Calu3 (cell line): ENCODE measurements at regions not wholly inside any gene's neighbourhood (a gene's known extent, or its start where the extent isn't known, plus 50 kb on each side); places are given as distances from the start of the nearest gene placed in this dataset.

Experiments used
- BruUV-seq: library from RNA; stranded (reverse); fragments of 400-500 nt; replicated peaks from 2 replicates; lab custom pipeline; 2021; lab: Mats Ljungman, UMichigan
- CTCF ChIA-PET: fragments of 300-600 bp; sonication (Branson Sonifier 250); formaldehyde crosslinking; loops from one replicate; lab custom pipeline; 2022; ENCODE audit warnings: antibody characterized with exemption; lab: Charles Lee
- DNase-seq: peaks from one replicate; pipeline ENCODE4 v3.0.0; 2022
- H3K27ac Mint-ChIP-seq: one replicate; pipeline ENCODE4 v1.8.0; 2022; ENCODE audit warnings: mixed read lengths; ENCODE audit not compliant: unreplicated experiment
- H3K27me3 Mint-ChIP-seq: one replicate; pipeline ENCODE4 v1.8.0; 2022; ENCODE audit warnings: mixed read lengths; ENCODE audit not compliant: unreplicated experiment
- H3K36me3 Mint-ChIP-seq: one replicate; pipeline ENCODE4 v1.8.0; 2022; ENCODE audit warnings: mild to moderate bottlenecking, moderate library complexity, mixed read lengths; ENCODE audit not compliant: insufficient read depth, unreplicated experiment
- H3K4me1 Mint-ChIP-seq: one replicate; pipeline ENCODE4 v1.8.0; 2022; ENCODE audit warnings: mild to moderate bottlenecking, low read depth, mixed read lengths; ENCODE audit not compliant: unreplicated experiment
- H3K4me3 Mint-ChIP-seq: one replicate; pipeline ENCODE4 v1.8.0; 2022; ENCODE audit warnings: mild to moderate bottlenecking, low read depth, moderate library complexity, mixed read lengths; ENCODE audit not compliant: unreplicated experiment
- H3K9me3 Mint-ChIP-seq: one replicate; pipeline ENCODE4 v1.8.0; 2022; ENCODE audit warnings: low read depth, mixed read lengths; ENCODE audit not compliant: unreplicated experiment
- CTCF ChIP-seq: fragments of 200-600 bp; IDR thresholded peaks from one replicate; pipeline ENCODE4 v1.8.0; 2022; ENCODE audit warnings: antibody characterized with exemption; ENCODE audit not compliant: unreplicated experiment
- intact Hi-C: fragments of 100-400 bp; cut with micrococcal nuclease; formaldehyde crosslinking; loops from one replicate; pipeline ENCODE4 v1.10.0; 2022; ENCODE audit not compliant: unreplicated experiment

- no peak for TF ChIP-seq CTCF
- intact Hi-C loops = no loop called here
- no peak overlapping the region for H3K27ac Mint-ChIP-seq
- no peaks in the 10 kb centered on the region for H3K27me3 Mint-ChIP-seq
- H3K9me3 Mint-ChIP-seq = peaks cover 10% of the 10 kb centered on the region
- DNase-seq = no peak
- no peak overlapping the region for H3K4me3 Mint-ChIP-seq
- no peaks in the 10 kb centered on the region for H3K4me1 Mint-ChIP-seq
- CTCF ChIA-PET = no interaction called here
- BruUV-seq = no TSS peak
- no peaks in the 10 kb centered on the region for H3K36me3 Mint-ChIP-seq
Observed at GRCh38 chr3:75983609-75984290, 198.4 kb upstream of the ZNF717 start.

- BruUV-seq = no TSS peak
- CTCF ChIA-PET = no interaction called here
- no peak for DNase-seq
- no peak overlapping the region for H3K4me3 Mint-ChIP-seq
- no peak for TF ChIP-seq CTCF
- peaks cover 10% of the 10 kb centered on the region for H3K9me3 Mint-ChIP-seq
- H3K27me3 Mint-ChIP-seq = no peaks in the 10 kb centered on the region
- no peaks in the 10 kb centered on the region for H3K4me1 Mint-ChIP-seq
- H3K36me3 Mint-ChIP-seq = no peaks in the 10 kb centered on the region
- no peak overlapping the region for H3K27ac Mint-ChIP-seq
- intact Hi-C loops = no loop called here
Observed at GRCh38 chr3:75985432-75985831, 200.1 kb upstream of the ZNF717 start.

- DNase-seq = no peak
- Mint-ChIP-seq H3K4me1 (no peaks in the 10 kb centered on the region), H3K27me3 (no peaks in the 10 kb centered on the region), H3K9me3 (peaks cover 3% of the 10 kb centered on the region), H3K4me3 (no peak overlapping the region), H3K36me3 (no peaks in the 10 kb centered on the region), H3K27ac (no peak overlapping the region)
- CTCF ChIA-PET = no interaction called here
- intact Hi-C loops = no loop called here
- no TSS peak for BruUV-seq
- TF ChIP-seq CTCF = no peak
Observed at GRCh38 chr3:76010252-76010651, 224.9 kb upstream of the ZNF717 start.

DNA sequence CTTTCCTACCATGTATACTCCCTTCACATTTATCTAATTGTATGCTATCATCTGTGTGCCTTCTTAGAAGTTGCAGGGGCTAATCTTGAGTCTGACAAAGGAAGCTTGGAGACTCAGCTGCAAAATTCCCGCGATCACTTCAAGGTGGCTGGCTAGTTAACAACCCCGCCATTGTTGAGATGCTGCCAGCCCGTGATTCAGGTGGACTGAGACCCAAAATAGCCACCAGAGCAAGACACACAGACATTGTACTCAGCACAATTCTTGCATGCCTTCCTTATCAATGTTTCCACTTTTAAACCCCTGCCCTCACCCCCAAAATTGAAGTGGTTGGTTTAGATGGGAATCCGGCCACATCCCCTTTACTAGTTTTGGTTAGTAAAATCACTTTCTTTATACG lies 225.8 kb upstream of the ZNF717 start:
- DNase-seq = no peak
- no peaks in the 10 kb centered on the region for H3K36me3 Mint-ChIP-seq
- CTCF ChIA-PET = no interaction called here
- no TSS peak for BruUV-seq
- no peaks in the 10 kb centered on the region for H3K4me1 Mint-ChIP-seq
- TF ChIP-seq CTCF = no peak
- H3K27me3 Mint-ChIP-seq = no peaks in the 10 kb centered on the region
- peaks cover 3% of the 10 kb centered on the region for H3K9me3 Mint-ChIP-seq
- no peak overlapping the region for H3K4me3 Mint-ChIP-seq
- intact Hi-C loops = no loop called here
- H3K27ac Mint-ChIP-seq = no peak overlapping the region
